Activated T-cell treated with anti-CD3 and anti-CD28 coated beads, Interleukin-2, amount 50 U/mL, for 72 hours (primary cell): ENCODE measurements at regions not wholly inside any gene's neighbourhood (a gene's known extent, or its start where the extent isn't known, plus 50 kb on each side); places are given as distances from the start of the nearest gene placed in this dataset.

Experiments
- ATAC-seq, 2 donors: fragments of 150-1000 bp; cut with Tn5 transposase; replicated peaks in 1 of 2; 2 replicates each; pipeline ENCODE4 v1.10.0; 2021; ENCODE audit warnings: moderate library complexity in 2 of 2, mild to moderate bottlenecking in 1 of 2
- DNase-seq, 2 donors: peaks; one replicate each; pipeline ENCODE4 v3.0.0; 2021 to 2022; ENCODE audit warnings: mixed read lengths in 1 of 2
- H3K27ac Mint-ChIP-seq: one replicate; pipeline ENCODE4 v1.8.0; 2022; ENCODE audit warnings: mild to moderate bottlenecking, moderate library complexity, mixed read lengths
- H3K27me3 Mint-ChIP-seq: one replicate; pipeline ENCODE4 v1.8.0; 2022; ENCODE audit warnings: low read depth, mixed read lengths
- H3K36me3 Mint-ChIP-seq, 2 donors: one replicate each; pipeline ENCODE4 v1.8.0; 2022; ENCODE audit warnings: mixed read lengths in 2 of 2, mild to moderate bottlenecking in 1 of 2; ENCODE audit not compliant: insufficient read depth in 2 of 2
- H3K4me1 Mint-ChIP-seq: one replicate; pipeline ENCODE4 v1.8.0; 2022; ENCODE audit warnings: low read depth, mixed read lengths
- H3K4me3 Mint-ChIP-seq, 2 donors: one replicate each; pipeline ENCODE4 v1.8.0; 2022; ENCODE audit warnings: mild to moderate bottlenecking in 2 of 2, mixed read lengths in 2 of 2, moderate library complexity in 2 of 2
- H3K9me3 Mint-ChIP-seq, 2 donors: one replicate each; pipeline ENCODE4 v1.8.0; 2022; ENCODE audit warnings: mixed read lengths in 2 of 2

GRCh38 chr12:92528586-92528985, 174.2 kb upstream of the PLEKHG7 start:
- peaks cover 1 to 9% of the 10 kb centered on the region in 2 donors for H3K36me3 Mint-ChIP-seq
- no peaks in the 10 kb centered on the region for H3K27me3 Mint-ChIP-seq
- peaks cover 0 to 4% of the 10 kb centered on the region in 2 donors for H3K9me3 Mint-ChIP-seq
- no peak overlapping the region for H3K27ac Mint-ChIP-seq
- peaks cover 14% of the 10 kb centered on the region for H3K4me1 Mint-ChIP-seq
- no peak overlapping the region for H3K4me3 Mint-ChIP-seq
- ATAC-seq (no peak), DNase-seq (no peak)

DNA sequence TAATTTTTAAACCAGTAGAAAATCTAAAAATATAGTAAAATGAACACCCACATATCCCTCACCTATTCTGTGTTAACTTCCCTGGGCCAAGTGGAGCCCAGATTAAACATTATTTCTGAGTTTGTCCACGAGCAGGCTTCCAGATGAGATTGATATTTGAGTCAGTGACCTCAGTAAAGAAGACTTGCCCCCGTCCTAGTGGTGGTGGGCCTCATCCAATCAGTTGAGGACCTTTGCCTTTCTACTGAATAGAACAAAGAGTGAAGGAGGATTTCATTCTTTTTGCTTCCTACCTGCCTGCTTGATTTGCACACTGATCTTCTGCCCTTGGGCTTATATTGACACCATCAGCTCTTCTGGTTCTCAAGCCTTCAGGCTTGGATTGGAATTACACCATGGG, 174.7 kb upstream of the PLEKHG7 start:
- Mint-ChIP-seq H3K4me3 (no peak overlapping the region), H3K36me3 (peaks cover 3 to 11% of the 10 kb centered on the region in 2 donors), H3K27ac (no peak overlapping the region), H3K4me1 (peaks cover 14% of the 10 kb centered on the region), H3K9me3 (peaks cover 0 to 6% of the 10 kb centered on the region in 2 donors), H3K27me3 (no peaks in the 10 kb centered on the region)
- DNase-seq = no peak
- ATAC-seq = no peak

GRCh38 chr12:92524489-92524888, 178.3 kb upstream of the PLEKHG7 start:
- DNase-seq (no peak), ATAC-seq (no peak)
- Mint-ChIP-seq H3K9me3 (peaks cover 2 to 7% of the 10 kb centered on the region in 2 donors), H3K27ac (peak overlapping the region; percentile 14), H3K4me3 (peak overlapping the region in 1 of 2 donors; percentile 26), H3K36me3 (peaks cover 3 to 12% of the 10 kb centered on the region in 2 donors), H3K4me1 (peaks cover 18% of the 10 kb centered on the region), H3K27me3 (no peaks in the 10 kb centered on the region)

GRCh38 chr12:92520511-92520910, 182.3 kb upstream of the PLEKHG7 start:
- H3K27ac Mint-ChIP-seq = no peak overlapping the region
- H3K4me1 Mint-ChIP-seq = peaks cover 30% of the 10 kb centered on the region
- H3K36me3 Mint-ChIP-seq = peaks cover 3 to 14% of the 10 kb centered on the region in 2 donors
- DNase-seq (no peak), ATAC-seq (no peak)
- H3K4me3 Mint-ChIP-seq = no peak overlapping the region
- H3K27me3 Mint-ChIP-seq = no peaks in the 10 kb centered on the region
- peaks cover 5 to 7% of the 10 kb centered on the region in 2 donors for H3K9me3 Mint-ChIP-seq

GRCh38 chr12:92519284-92519683, 183.5 kb upstream of the PLEKHG7 start:
- ATAC-seq (no peak), DNase-seq (no peak)
- peaks cover 3 to 14% of the 10 kb centered on the region in 2 donors for H3K36me3 Mint-ChIP-seq
- peaks cover 5 to 7% of the 10 kb centered on the region in 2 donors for H3K9me3 Mint-ChIP-seq
- H3K27me3 Mint-ChIP-seq = no peaks in the 10 kb centered on the region
- H3K4me3 Mint-ChIP-seq = no peak overlapping the region
- H3K4me1 Mint-ChIP-seq = peaks cover 35% of the 10 kb centered on the region
- peak overlapping the region; percentile 87 for H3K27ac Mint-ChIP-seq

DNA sequence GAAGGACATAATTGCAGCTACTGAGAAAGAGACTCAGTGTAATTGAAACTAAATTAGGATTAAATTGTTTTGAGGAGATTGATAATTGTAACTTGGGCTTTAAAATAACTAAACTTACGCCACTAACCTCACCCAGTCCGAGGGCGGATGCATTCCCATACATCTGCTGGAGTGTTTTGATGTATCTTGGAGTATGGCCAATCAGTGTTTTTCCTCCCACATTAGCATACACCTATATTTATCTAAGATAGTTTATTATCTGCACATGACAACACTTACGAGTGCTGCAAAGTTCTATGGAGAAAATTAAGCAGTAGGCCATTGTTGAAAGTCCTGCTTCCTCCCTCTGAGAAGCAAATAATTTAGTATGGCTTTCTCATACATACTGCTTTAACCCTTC, 184.7 kb upstream of the PLEKHG7 start:
- peaks cover 0 to 9% of the 10 kb centered on the region in 2 donors for H3K36me3 Mint-ChIP-seq

GRCh38 chr12:92516277-92516600, 186.6 kb upstream of the PLEKHG7 start:
- peak; percentile 96 to 98 for ATAC-seq
- Mint-ChIP-seq H3K9me3 (peaks cover 0 to 5% of the 10 kb centered on the region in 2 donors), H3K4me3 (no peak overlapping the region), H3K36me3 (peaks cover 0 to 7% of the 10 kb centered on the region in 2 donors), H3K27ac (peak overlapping the region; percentile 56), H3K4me1 (peaks cover 35% of the 10 kb centered on the region), H3K27me3 (no peaks in the 10 kb centered on the region)
- no peak for DNase-seq

More for the DNA sequence above, 184.7 kb upstream of the PLEKHG7 start:
- no peak overlapping the region for H3K4me3 Mint-ChIP-seq
- peak overlapping the region; percentile 42 for H3K27ac Mint-ChIP-seq
- no peaks in the 10 kb centered on the region for H3K27me3 Mint-ChIP-seq
- ATAC-seq = no peak
- H3K9me3 Mint-ChIP-seq = peaks cover 3 to 5% of the 10 kb centered on the region in 2 donors
- DNase-seq = no peak
- H3K4me1 Mint-ChIP-seq = peaks cover 35% of the 10 kb centered on the region

- ATAC-seq (no peak), DNase-seq (no peak)
- H3K9me3 Mint-ChIP-seq = peaks cover 0 to 5% of the 10 kb centered on the region in 2 donors
These were observed 189.5 kb upstream of the PLEKHG7 start for GRCh38 chr12:92513231-92513730.

DNA sequence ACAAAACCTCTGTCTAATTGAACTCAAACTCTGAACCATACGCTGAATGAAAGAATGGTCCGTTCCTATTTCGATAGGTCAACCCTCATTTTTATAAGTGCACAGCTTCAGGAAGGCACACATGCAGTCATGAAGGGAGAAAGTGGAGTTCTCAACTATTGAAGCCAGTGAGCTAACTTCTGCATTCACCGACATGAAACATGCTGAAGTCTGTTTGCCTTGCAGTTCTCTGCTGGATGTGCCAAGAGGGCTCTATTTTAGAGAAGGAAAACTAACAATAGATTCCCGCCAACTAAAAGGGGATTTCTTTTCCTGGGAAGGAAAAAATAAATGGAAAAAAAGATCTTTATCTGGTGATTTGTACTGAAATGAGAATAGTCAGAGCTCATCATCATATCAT, 191.0 kb upstream of the PLEKHG7 start:
- H3K27ac Mint-ChIP-seq = no peak overlapping the region
- no peak overlapping the region for H3K4me3 Mint-ChIP-seq
- ATAC-seq = no peak
- peaks cover 21% of the 10 kb centered on the region for H3K4me1 Mint-ChIP-seq
- no peak for DNase-seq
- peaks cover 0 to 5% of the 10 kb centered on the region in 2 donors for H3K9me3 Mint-ChIP-seq
- peaks cover 0 to 3% of the 10 kb centered on the region in 2 donors for H3K36me3 Mint-ChIP-seq
- H3K27me3 Mint-ChIP-seq = no peaks in the 10 kb centered on the region

More at GRCh38 chr12:92513231-92513730, 189.5 kb upstream of the PLEKHG7 start:
- Mint-ChIP-seq H3K27ac (no peak overlapping the region), H3K4me1 (peaks cover 21% of the 10 kb centered on the region), H3K27me3 (no peaks in the 10 kb centered on the region), H3K4me3 (no peak overlapping the region), H3K36me3 (peaks cover 0 to 3% of the 10 kb centered on the region in 2 donors)

- peaks cover 6% of the 10 kb centered on the region for H3K4me1 Mint-ChIP-seq
- H3K9me3 Mint-ChIP-seq = peaks cover 0 to 5% of the 10 kb centered on the region in 2 donors
- no peak overlapping the region for H3K27ac Mint-ChIP-seq
- H3K4me3 Mint-ChIP-seq = no peak overlapping the region
- DNase-seq = no peak
- H3K27me3 Mint-ChIP-seq = no peaks in the 10 kb centered on the region
- peaks cover 0 to 4% of the 10 kb centered on the region in 2 donors for H3K36me3 Mint-ChIP-seq
- ATAC-seq = no peak
These were observed 193.5 kb upstream of the PLEKHG7 start for GRCh38 chr12:92509156-92509738.

GRCh38 chr12:92506891-92507290, 195.9 kb upstream of the PLEKHG7 start:
- Mint-ChIP-seq H3K4me1 (peaks cover 6% of the 10 kb centered on the region), H3K9me3 (peaks cover 0 to 5% of the 10 kb centered on the region in 2 donors), H3K4me3 (peak overlapping the region in 1 of 2 donors; percentile 94), H3K27ac (no peak overlapping the region), H3K36me3 (peaks cover 0 to 4% of the 10 kb centered on the region in 2 donors), H3K27me3 (no peaks in the 10 kb centered on the region)
- DNase-seq = no peak
- ATAC-seq = no peak

DNA sequence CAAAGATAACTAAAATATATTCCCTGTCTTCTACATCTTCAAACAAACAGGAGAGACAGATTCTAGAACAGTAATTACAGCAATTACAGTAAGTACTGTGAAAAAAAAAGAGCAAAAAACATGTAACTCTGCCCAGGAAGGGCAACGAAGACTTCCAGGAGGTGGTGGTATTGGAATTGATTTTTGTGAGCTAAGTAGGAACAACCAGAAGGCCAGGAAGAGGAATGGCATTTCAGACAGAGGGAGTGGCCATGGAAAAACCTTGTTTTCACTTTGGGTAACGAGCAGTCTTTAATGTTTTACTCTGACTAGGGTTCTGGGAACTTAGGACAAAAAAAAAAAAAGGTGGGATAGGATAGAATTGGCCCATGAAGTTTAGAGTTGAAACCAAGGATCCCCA, 196.3 kb upstream of the PLEKHG7 start:
- no peak for DNase-seq
- Mint-ChIP-seq H3K4me3 (peak overlapping the region; percentile 82 to 94), H3K36me3 (peaks cover 0 to 4% of the 10 kb centered on the region in 2 donors), H3K9me3 (peaks cover 0 to 5% of the 10 kb centered on the region in 2 donors), H3K27ac (peak overlapping the region; percentile 94), H3K27me3 (no peaks in the 10 kb centered on the region), H3K4me1 (peaks cover 6% of the 10 kb centered on the region)
- ATAC-seq = no peak

GRCh38 chr12:92505254-92506231, 197.2 kb upstream of the PLEKHG7 start:
- ATAC-seq = peak; percentile 33 to 47
- H3K4me3 Mint-ChIP-seq = peak overlapping the region; percentile 82 to 94
- peak overlapping the region; percentile 94 for H3K27ac Mint-ChIP-seq
- peaks cover 6% of the 10 kb centered on the region for H3K4me1 Mint-ChIP-seq
- no peaks in the 10 kb centered on the region for H3K27me3 Mint-ChIP-seq
- DNase-seq = peak; percentile 24 to 43
- H3K36me3 Mint-ChIP-seq = peaks cover 0 to 4% of the 10 kb centered on the region in 2 donors
- peaks cover 0 to 4% of the 10 kb centered on the region in 2 donors for H3K9me3 Mint-ChIP-seq
